WTC11 (cell line): ENCODE measurements at regions not wholly inside any gene's neighbourhood (a gene's known extent, or its start where the extent isn't known, plus 50 kb on each side); places are given as distances from the start of the nearest gene placed in this dataset.

Experiments
- ATAC-seq: fragments of 200-7000 bp; cut with Tn5 transposase; 2 replicates; pipeline ENCODE4 v1.10.0; 2021; ENCODE audit warnings: mild to moderate bottlenecking, moderate library complexity
- CTCF ChIA-PET: fragments of 300-600 bp; sonication (Branson Sonifier 250); formaldehyde crosslinking; loops from one replicate; lab custom pipeline; 2021; ENCODE audit warnings: antibody characterized with exemption; lab: Charles Lee
- POLR2A ChIA-PET: fragments of 350-600 bp; sonication (Branson Sonifier 250); formaldehyde crosslinking; loops from one replicate; lab custom pipeline; 2021; ENCODE audit warnings: antibody characterized with exemption; lab: Charles Lee
- DNase-seq: peaks from one replicate; pipeline ENCODE4 v3.0.0; 2021; ENCODE audit warnings: low spot score
- H3K27ac Mint-ChIP-seq: 2 replicates; pipeline ENCODE4 v1.8.0; 2021; ENCODE audit warnings: mixed read lengths
- H3K27me3 Mint-ChIP-seq: 2 replicates; pipeline ENCODE4 v1.8.0; 2021; ENCODE audit warnings: low read depth, mild to moderate bottlenecking, moderate library complexity, mixed read lengths
- H3K36me3 Mint-ChIP-seq: 2 replicates; pipeline ENCODE4 v1.8.0; 2021; ENCODE audit warnings: mixed read lengths
- H3K4me1 Mint-ChIP-seq: 2 replicates; pipeline ENCODE4 v1.8.0; 2022; ENCODE audit warnings: mixed read lengths
- H3K4me3 Mint-ChIP-seq: 2 replicates; pipeline ENCODE4 v1.8.0; 2021; ENCODE audit warnings: mild to moderate bottlenecking, moderate library complexity, mixed read lengths
- H3K9me3 Mint-ChIP-seq: 2 replicates; pipeline ENCODE4 v1.8.0; 2021; ENCODE audit warnings: mixed read lengths
- CREM ChIP-seq: sonication (generic); formaldehyde crosslinking; IDR thresholded peaks from 2 replicates; pipeline ENCODE4 v1.8.1; 2022; ENCODE audit warnings: mild to moderate bottlenecking, missing genetic modification reagents, moderate library complexity
- ESRRA ChIP-seq: sonication (generic); formaldehyde crosslinking; IDR thresholded peaks from 2 replicates; pipeline ENCODE4 v1.8.1; 2022; ENCODE audit warnings: mild to moderate bottlenecking, missing genetic modification reagents, borderline replicate concordance
- FOXK1 ChIP-seq: sonication (generic); formaldehyde crosslinking; IDR thresholded peaks from 2 replicates; pipeline ENCODE4 v1.8.0; 2022; ENCODE audit warnings: mild to moderate bottlenecking, moderate library complexity, missing genetic modification reagents
- KAT7 ChIP-seq: sonication (generic); formaldehyde crosslinking; IDR thresholded peaks from 2 replicates; pipeline ENCODE4 v1.8.1; 2023; ENCODE audit warnings: missing genetic modification reagents, mild to moderate bottlenecking, borderline replicate concordance
- NFYB ChIP-seq: sonication (generic); formaldehyde crosslinking; conservative IDR thresholded peaks from 2 replicates; pipeline ENCODE4 v1.8.0; 2022; ENCODE audit warnings: low read depth, missing genetic modification reagents
- NR1H2 ChIP-seq: sonication (generic); formaldehyde crosslinking; IDR thresholded peaks from 2 replicates; pipeline ENCODE4 v1.9.0; 2021; ENCODE audit warnings: mild to moderate bottlenecking, moderate library complexity, missing genetic modification reagents
- RELA ChIP-seq: sonication (generic); formaldehyde crosslinking; IDR thresholded peaks from 2 replicates; pipeline ENCODE4 v1.8.1; 2022; ENCODE audit warnings: missing genetic modification reagents, mild to moderate bottlenecking, borderline replicate concordance
- SMAD4 ChIP-seq: sonication (generic); formaldehyde crosslinking; IDR thresholded peaks from 2 replicates; pipeline ENCODE4 v1.8.0; 2022; ENCODE audit warnings: mild to moderate bottlenecking, missing genetic modification reagents
- SOX15 ChIP-seq: fragments of 250-450 bp; sonication (Bioruptor Pico); IDR thresholded peaks from 2 replicates; pipeline ENCODE4 v1.9.0; 2021; ENCODE audit warnings: mild to moderate bottlenecking
- SP1 ChIP-seq: sonication (generic); formaldehyde crosslinking; conservative IDR thresholded peaks from 2 replicates; pipeline ENCODE4 v1.8.1; 2022; ENCODE audit warnings: missing genetic modification reagents
- TCF7 ChIP-seq: sonication (generic); formaldehyde crosslinking; IDR thresholded peaks from 2 replicates; pipeline ENCODE4 v1.8.0; 2022; ENCODE audit warnings: mild to moderate bottlenecking, low read depth, missing genetic modification reagents, moderate library complexity
- ZNF219 ChIP-seq: sonication (generic); formaldehyde crosslinking; IDR thresholded peaks from 2 replicates; pipeline ENCODE4 v1.8.0; 2023; ENCODE audit warnings: missing genetic modification reagents, mild to moderate bottlenecking, borderline replicate concordance
- ZNF396 ChIP-seq: fragments of 250-450 bp; sonication (Bioruptor Pico); IDR thresholded peaks from 2 replicates; pipeline ENCODE4 v1.8.0; 2021; ENCODE audit warnings: mild to moderate bottlenecking, moderate library complexity, borderline replicate concordance
- ZNF416 ChIP-seq: fragments of 250-450 bp; sonication (Bioruptor Pico); IDR thresholded peaks from 2 replicates; pipeline ENCODE4 v1.9.0; 2021; ENCODE audit warnings: mild to moderate bottlenecking, inconsistent platforms
- ZNF423 ChIP-seq: fragments of 250-450 bp; sonication (Bioruptor Pico); IDR thresholded peaks from 2 replicates; pipeline ENCODE4 v2.1.2; 2022; ENCODE audit warnings: mild to moderate bottlenecking, moderate library complexity
- ZNF671 ChIP-seq: fragments of 250-450 bp; sonication (Bioruptor Pico); IDR thresholded peaks from 2 replicates; pipeline ENCODE4 v1.8.0; 2021; ENCODE audit warnings: mild to moderate bottlenecking
- TF ChIP-seq, protein P1 (sequence below): sonication (generic); formaldehyde crosslinking; IDR thresholded peaks from 2 replicates; pipeline ENCODE4 v1.8.1; 2022; ENCODE audit warnings: mild to moderate bottlenecking, moderate library complexity, missing genetic modification reagents
- TF ChIP-seq, protein P2 (sequence below): fragments of 250-450 bp; sonication (Bioruptor Pico); IDR thresholded peaks from 2 replicates; pipeline ENCODE4 v1.8.0; 2021; ENCODE audit warnings: mild to moderate bottlenecking
- TF ChIP-seq, protein P3 (sequence below): sonication (generic); formaldehyde crosslinking; IDR thresholded peaks from 2 replicates; pipeline ENCODE4 v1.8.0; 2023; ENCODE audit warnings: missing genetic modification reagents
- TF ChIP-seq, protein P4 (sequence below): fragments of 200-600 bp; IDR thresholded peaks from 2 replicates; pipeline ENCODE4 v1.8.0; 2022; ENCODE audit warnings: antibody characterized with exemption
- TF ChIP-seq, protein P5 (sequence below): fragments of 250-450 bp; sonication (Bioruptor Pico); conservative IDR thresholded peaks from 2 replicates; pipeline ENCODE4 v1.9.0; 2021; ENCODE audit warnings: mild to moderate bottlenecking
- TF ChIP-seq, protein P6 (sequence below): sonication (generic); formaldehyde crosslinking; IDR thresholded peaks from 2 replicates; pipeline ENCODE4 v1.8.1; 2023; ENCODE audit warnings: mild to moderate bottlenecking, missing genetic modification reagents
- TF ChIP-seq, protein P7 (sequence below): sonication (generic); formaldehyde crosslinking; IDR thresholded peaks from 2 replicates; pipeline ENCODE4 v1.8.1; 2023; ENCODE audit warnings: mild to moderate bottlenecking, missing genetic modification reagents

DNA sequence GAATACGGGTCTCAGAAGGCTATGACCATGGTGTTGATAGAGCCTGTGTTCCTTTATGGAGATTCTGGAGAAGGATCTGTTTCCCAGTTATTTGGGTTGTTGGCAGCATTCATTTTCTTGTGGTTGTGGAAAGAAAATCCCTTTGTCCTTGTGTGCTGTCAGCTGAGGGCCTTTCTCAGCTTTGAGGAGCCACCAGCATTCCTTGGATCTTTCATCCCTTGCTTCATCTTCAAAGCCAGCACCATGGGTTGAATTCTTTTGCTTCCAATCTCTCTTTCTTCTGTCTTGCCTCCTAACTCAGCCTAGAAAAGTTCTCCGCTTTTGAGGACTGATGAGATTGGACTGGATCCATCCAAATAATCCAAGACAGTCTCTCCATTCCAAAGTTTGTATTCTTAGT is 103.2 kb upstream of the MMADHC start:
- Mint-ChIP-seq H3K4me3 (no peak overlapping the region), H3K4me1 (peaks cover 4% of the 10 kb centered on the region), H3K36me3 (no peaks in the 10 kb centered on the region), H3K9me3 (peaks cover 5% of the 10 kb centered on the region), H3K27ac (no peak overlapping the region), H3K27me3 (no peaks in the 10 kb centered on the region)
- TF ChIP-seq RELA (CRISPR knock-in tag): no peak
- no peak for TF ChIP-seq KAT7 (CRISPR knock-in tag)
- no peak for TF ChIP-seq SP1 (CRISPR knock-in tag)
- TF ChIP-seq, protein P1, sequence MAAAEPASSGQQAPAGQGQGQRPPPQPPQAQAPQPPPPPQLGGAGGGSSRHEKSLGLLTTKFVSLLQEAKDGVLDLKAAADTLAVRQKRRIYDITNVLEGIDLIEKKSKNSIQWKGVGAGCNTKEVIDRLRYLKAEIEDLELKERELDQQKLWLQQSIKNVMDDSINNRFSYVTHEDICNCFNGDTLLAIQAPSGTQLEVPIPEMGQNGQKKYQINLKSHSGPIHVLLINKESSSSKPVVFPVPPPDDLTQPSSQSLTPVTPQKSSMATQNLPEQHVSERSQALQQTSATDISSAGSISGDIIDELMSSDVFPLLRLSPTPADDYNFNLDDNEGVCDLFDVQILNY: no peak
- TF ChIP-seq, protein P2, sequence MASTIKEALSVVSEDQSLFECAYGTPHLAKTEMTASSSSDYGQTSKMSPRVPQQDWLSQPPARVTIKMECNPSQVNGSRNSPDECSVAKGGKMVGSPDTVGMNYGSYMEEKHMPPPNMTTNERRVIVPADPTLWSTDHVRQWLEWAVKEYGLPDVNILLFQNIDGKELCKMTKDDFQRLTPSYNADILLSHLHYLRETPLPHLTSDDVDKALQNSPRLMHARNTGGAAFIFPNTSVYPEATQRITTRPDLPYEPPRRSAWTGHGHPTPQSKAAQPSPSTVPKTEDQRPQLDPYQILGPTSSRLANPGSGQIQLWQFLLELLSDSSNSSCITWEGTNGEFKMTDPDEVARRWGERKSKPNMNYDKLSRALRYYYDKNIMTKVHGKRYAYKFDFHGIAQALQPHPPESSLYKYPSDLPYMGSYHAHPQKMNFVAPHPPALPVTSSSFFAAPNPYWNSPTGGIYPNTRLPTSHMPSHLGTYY (CRISPR knock-in tag): no peak
- no peak for TF ChIP-seq NFYB
- TF ChIP-seq ZNF423 (CRISPR knock-in tag): no peak
- TF ChIP-seq, protein P3, sequence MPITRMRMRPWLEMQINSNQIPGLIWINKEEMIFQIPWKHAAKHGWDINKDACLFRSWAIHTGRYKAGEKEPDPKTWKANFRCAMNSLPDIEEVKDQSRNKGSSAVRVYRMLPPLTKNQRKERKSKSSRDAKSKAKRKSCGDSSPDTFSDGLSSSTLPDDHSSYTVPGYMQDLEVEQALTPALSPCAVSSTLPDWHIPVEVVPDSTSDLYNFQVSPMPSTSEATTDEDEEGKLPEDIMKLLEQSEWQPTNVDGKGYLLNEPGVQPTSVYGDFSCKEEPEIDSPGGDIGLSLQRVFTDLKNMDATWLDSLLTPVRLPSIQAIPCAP (CRISPR knock-in tag): no peak
- TF ChIP-seq TCF7: no peak
- TF ChIP-seq SOX15 (CRISPR knock-in tag): no peak
- no peak for TF ChIP-seq SMAD4
- TF ChIP-seq, protein P4, sequence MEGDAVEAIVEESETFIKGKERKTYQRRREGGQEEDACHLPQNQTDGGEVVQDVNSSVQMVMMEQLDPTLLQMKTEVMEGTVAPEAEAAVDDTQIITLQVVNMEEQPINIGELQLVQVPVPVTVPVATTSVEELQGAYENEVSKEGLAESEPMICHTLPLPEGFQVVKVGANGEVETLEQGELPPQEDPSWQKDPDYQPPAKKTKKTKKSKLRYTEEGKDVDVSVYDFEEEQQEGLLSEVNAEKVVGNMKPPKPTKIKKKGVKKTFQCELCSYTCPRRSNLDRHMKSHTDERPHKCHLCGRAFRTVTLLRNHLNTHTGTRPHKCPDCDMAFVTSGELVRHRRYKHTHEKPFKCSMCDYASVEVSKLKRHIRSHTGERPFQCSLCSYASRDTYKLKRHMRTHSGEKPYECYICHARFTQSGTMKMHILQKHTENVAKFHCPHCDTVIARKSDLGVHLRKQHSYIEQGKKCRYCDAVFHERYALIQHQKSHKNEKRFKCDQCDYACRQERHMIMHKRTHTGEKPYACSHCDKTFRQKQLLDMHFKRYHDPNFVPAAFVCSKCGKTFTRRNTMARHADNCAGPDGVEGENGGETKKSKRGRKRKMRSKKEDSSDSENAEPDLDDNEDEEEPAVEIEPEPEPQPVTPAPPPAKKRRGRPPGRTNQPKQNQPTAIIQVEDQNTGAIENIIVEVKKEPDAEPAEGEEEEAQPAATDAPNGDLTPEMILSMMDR: no peak
- POLR2A ChIA-PET: no interaction called here
- no peak for ATAC-seq
- DNase-seq: no peak
- CTCF ChIA-PET: no interaction called here

GRCh38 chr2:149687052-149687427 is 99.5 kb upstream of the MMADHC start:
- no peak for TF ChIP-seq NR1H2 (CRISPR knock-in tag)
- CTCF ChIA-PET: no interaction called here
- H3K4me1 Mint-ChIP-seq: no peaks in the 10 kb centered on the region
- no peak overlapping the region for H3K27ac Mint-ChIP-seq
- H3K9me3 Mint-ChIP-seq: peaks cover 15% of the 10 kb centered on the region
- no peaks in the 10 kb centered on the region for H3K36me3 Mint-ChIP-seq
- H3K27me3 Mint-ChIP-seq: no peaks in the 10 kb centered on the region
- ATAC-seq (no peak), DNase-seq (no peak)
- POLR2A ChIA-PET: no interaction called here
- H3K4me3 Mint-ChIP-seq: no peak overlapping the region

GRCh38 chr2:149686136-149687051 is 98.8 kb upstream of the MMADHC start:
- POLR2A ChIA-PET: no interaction called here
- TF ChIP-seq ZNF416 (no peak), ZNF219 (CRISPR knock-in tag) (no peak), CREM (no peak), ZNF671 (no peak), ESRRA (CRISPR knock-in tag) (no peak), RELA (CRISPR knock-in tag) (no peak), FOXK1 (CRISPR knock-in tag) (no peak), ZNF396 (CRISPR knock-in tag) (no peak), KAT7 (CRISPR knock-in tag) (no peak)
- TF ChIP-seq, protein P5, sequence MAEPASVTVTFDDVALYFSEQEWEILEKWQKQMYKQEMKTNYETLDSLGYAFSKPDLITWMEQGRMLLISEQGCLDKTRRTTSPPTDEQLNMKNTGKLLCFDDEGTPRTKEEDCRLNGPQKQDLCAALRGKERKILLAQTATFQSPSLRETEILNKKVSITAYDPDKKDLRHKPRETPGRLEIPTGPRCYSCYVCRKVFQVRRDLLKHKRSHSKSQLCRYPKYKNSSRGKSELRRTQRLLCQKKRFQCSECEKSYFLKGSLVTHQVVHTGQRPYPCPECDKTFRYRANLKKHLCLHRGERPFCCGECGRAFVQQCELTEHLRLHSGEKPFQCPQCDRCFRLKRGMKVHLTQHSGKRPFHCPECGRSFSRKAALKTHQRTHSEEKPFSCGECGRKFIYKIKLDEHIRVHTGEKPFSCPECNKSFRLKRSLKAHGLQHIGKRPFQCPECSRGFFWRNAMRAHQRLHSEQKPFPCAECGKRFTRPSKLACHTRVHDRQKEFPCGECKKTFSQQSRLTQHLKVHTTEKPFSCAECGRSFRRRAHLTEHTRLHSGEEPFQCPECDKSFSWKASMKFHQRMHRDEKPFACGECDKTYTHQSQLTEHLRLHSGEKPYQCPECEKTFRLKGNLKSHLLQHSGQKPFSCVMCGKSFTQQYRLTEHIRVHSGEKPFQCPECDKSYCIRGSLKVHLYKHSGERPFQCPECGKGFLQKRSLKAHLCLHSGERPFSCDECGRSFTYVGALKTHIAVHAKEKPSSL (CRISPR knock-in tag): no peak
- TF ChIP-seq, protein P6, sequence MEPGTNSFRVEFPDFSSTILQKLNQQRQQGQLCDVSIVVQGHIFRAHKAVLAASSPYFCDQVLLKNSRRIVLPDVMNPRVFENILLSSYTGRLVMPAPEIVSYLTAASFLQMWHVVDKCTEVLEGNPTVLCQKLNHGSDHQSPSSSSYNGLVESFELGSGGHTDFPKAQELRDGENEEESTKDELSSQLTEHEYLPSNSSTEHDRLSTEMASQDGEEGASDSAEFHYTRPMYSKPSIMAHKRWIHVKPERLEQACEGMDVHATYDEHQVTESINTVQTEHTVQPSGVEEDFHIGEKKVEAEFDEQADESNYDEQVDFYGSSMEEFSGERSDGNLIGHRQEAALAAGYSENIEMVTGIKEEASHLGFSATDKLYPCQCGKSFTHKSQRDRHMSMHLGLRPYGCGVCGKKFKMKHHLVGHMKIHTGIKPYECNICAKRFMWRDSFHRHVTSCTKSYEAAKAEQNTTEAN (CRISPR knock-in tag): no peak
- TF ChIP-seq, protein P7, sequence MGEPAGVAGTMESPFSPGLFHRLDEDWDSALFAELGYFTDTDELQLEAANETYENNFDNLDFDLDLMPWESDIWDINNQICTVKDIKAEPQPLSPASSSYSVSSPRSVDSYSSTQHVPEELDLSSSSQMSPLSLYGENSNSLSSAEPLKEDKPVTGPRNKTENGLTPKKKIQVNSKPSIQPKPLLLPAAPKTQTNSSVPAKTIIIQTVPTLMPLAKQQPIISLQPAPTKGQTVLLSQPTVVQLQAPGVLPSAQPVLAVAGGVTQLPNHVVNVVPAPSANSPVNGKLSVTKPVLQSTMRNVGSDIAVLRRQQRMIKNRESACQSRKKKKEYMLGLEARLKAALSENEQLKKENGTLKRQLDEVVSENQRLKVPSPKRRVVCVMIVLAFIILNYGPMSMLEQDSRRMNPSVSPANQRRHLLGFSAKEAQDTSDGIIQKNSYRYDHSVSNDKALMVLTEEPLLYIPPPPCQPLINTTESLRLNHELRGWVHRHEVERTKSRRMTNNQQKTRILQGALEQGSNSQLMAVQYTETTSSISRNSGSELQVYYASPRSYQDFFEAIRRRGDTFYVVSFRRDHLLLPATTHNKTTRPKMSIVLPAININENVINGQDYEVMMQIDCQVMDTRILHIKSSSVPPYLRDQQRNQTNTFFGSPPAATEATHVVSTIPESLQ (CRISPR knock-in tag): no peak

More at GRCh38 chr2:149686136-149687051, 98.8 kb upstream of the MMADHC start:
- CTCF ChIA-PET: no interaction called here
- Mint-ChIP-seq H3K27ac (no peak overlapping the region), H3K4me1 (no peaks in the 10 kb centered on the region), H3K9me3 (peaks cover 15% of the 10 kb centered on the region), H3K27me3 (no peaks in the 10 kb centered on the region), H3K36me3 (no peaks in the 10 kb centered on the region), H3K4me3 (no peak overlapping the region)
- ATAC-seq (no peak), DNase-seq (no peak)
